ENCODE measurements at regions not wholly inside any gene's neighbourhood (a gene's known extent, or its start where the extent isn't known, plus 50 kb on each side); places are given as distances from the start of the nearest gene placed in this dataset.

DNA sequence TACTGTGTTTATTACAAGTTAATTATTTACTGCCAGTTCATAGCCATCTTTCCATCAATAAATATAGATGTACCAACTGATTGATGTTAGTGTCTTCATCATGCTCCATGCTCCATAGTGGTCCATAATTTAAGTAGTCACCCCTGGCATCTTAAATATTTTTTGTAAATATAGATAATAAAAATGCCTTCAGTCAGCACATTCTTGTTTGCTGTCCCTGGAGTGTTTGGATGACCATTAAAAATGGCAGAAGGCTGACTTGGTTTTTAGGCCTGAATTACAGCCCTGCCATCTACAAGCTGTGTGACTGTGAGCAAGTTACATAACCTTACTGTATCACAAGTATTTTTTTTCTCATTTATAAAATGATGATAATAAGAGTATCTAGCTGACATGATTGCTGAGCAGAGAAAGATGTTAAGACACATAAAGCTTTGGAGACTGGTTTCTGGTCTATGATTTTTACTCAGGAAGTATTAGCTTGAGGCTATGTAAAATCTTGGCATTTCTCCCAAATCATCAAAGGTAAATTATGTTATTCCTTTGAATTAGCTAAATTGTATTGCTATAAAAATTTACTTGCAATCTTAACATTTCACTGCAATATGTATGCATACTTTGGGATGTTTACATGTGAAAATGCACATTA, 427.2 kb downstream of the USP25 start:
- Histone ChIP-seq H3K9ac (ENCODE audit: low read depth, low read length, poor library complexity) (no peak overlapping the region), H4K8ac (ENCODE audit: low read depth, low read length) (no peak overlapping the region), H3K27me3 (ENCODE audit: control insufficient read depth in 3 of 3, insufficient read depth in 3 of 3, low read depth in 1 of 3, low read length in 3 of 3) (no peaks in the 10 kb centered on the region), H4K91ac (ENCODE audit: low read depth, low read length, poor library complexity) (no peak overlapping the region), H2BK120ac (ENCODE audit: low read depth, low read length) (no peak overlapping the region), H3K4me1 (ENCODE audit: control insufficient read depth in 2 of 2, insufficient read depth in 1 of 2, low read depth in 1 of 2, low read length in 2 of 2) (peaks cover 0 to 1% of the 10 kb centered on the region in 2 donors), H3K4ac (ENCODE audit: low read length) (no peak overlapping the region), H2AK5ac (ENCODE audit: low read depth, low read length) (no peak overlapping the region), H3K9me3 (replicated peaks in 1 of 2; ENCODE audit: control insufficient read depth in 2 of 2, insufficient read depth in 1 of 2, low read depth in 1 of 2, low read length in 2 of 2) (no peaks in the 10 kb centered on the region), H3K14ac (ENCODE audit: low read length) (no peak overlapping the region), H2BK15ac (ENCODE audit: low read length) (no peak overlapping the region), H3K4me3 (ENCODE audit: low read length in 2 of 2) (no peak overlapping the region), H3K36me3 (replicated peaks in 1 of 2; ENCODE audit: control insufficient read depth in 2 of 2, insufficient read depth in 2 of 2, low read length in 2 of 2) (no peaks in the 10 kb centered on the region), H2BK5ac (ENCODE audit: low read length) (no peak overlapping the region), H3K23ac (ENCODE audit: low read depth, low read length, poor library complexity) (no peak overlapping the region), H2BK12ac (ENCODE audit: low read length) (no peak overlapping the region), H3K27ac (replicated peaks; ENCODE audit: low read length) (no peak overlapping the region), H3K4me2 (ENCODE audit: insufficient read depth, low read length, poor library complexity, severe bottlenecking) (no peak overlapping the region), H3K18ac (ENCODE audit: low read length) (no peak overlapping the region), H3K79me1 (ENCODE audit: low read depth, low read length) (no peaks in the 10 kb centered on the region), H2AFZ (ENCODE audit: low read length) (no peak overlapping the region)
- DNase-seq (ENCODE audit: low spot score) = no peak

DNA sequence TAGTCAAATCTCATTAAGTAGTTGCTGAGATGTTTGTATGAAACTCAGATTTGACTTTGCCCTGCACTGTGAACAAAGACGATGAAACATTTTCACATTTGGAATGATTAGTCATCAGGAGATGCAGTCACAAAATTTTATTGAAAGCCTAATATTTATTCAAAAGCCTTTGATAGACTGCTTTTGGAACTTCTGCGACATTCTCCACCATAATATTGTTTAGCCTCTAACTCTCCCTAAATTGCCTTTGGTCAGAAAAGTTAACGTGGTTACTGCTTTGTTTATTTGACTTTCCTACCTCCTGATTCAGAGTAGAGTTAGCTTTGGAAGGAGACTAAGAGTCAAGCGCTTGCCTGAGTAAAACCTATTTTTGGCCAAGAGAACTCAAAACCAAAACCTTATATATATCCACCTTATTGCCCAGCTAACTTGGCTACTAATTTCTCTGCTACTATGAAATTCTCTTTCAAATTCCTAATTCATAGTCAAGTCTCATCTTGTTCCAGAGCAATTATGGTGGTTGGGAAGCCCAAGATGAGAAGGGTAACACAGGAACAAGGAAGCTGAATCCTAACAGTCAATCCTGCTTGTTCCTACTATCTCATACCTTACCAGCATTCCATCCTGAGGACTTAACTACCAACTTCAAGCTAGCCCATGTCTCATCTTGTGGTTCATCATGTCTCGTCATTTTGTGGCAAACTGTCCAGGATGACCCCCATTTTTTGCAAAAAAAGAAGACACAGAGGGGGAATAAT, 429.6 kb downstream of the USP25 start:
- no peaks in the 10 kb centered on the region for H3K27me3 ChIP-seq (ENCODE audit: control insufficient read depth in 3 of 3, insufficient read depth in 3 of 3, low read depth in 1 of 3, low read length in 3 of 3)
- no peak overlapping the region for H2AK5ac ChIP-seq (ENCODE audit: low read depth, low read length)
- H3K9ac ChIP-seq (ENCODE audit: low read depth, low read length, poor library complexity) = no peak overlapping the region
- H3K9me3 ChIP-seq (replicated peaks in 1 of 2; ENCODE audit: control insufficient read depth in 2 of 2, insufficient read depth in 1 of 2, low read depth in 1 of 2, low read length in 2 of 2) = no peaks in the 10 kb centered on the region
- no peak for DNase-seq (ENCODE audit: low spot score)
- H3K18ac ChIP-seq (ENCODE audit: low read length) = no peak overlapping the region
- H2BK5ac ChIP-seq (ENCODE audit: low read length) = no peak overlapping the region
- peaks cover 0 to 1% of the 10 kb centered on the region in 2 donors for H3K4me1 ChIP-seq (ENCODE audit: control insufficient read depth in 2 of 2, insufficient read depth in 1 of 2, low read depth in 1 of 2, low read length in 2 of 2)
- no CpG with 5 or more reads among the region's 5 CpGs for WGBS, 2 donors (ENCODE audit: extremely low coverage in 2 of 2, insufficient read length in 2 of 2, insufficient replicate concordance in 1 of 2)
- peak overlapping the region; percentile 1 for H2AFZ ChIP-seq (ENCODE audit: low read length)
- no peaks in the 10 kb centered on the region for H3K36me3 ChIP-seq (replicated peaks in 1 of 2; ENCODE audit: control insufficient read depth in 2 of 2, insufficient read depth in 2 of 2, low read length in 2 of 2)
- no peak overlapping the region for H3K4me3 ChIP-seq (ENCODE audit: low read length in 2 of 2)
- H2BK15ac ChIP-seq (ENCODE audit: low read length) = no peak overlapping the region
- no peaks in the 10 kb centered on the region for H3K79me1 ChIP-seq (ENCODE audit: low read depth, low read length)
- no peak overlapping the region for H3K4me2 ChIP-seq (ENCODE audit: insufficient read depth, low read length, poor library complexity, severe bottlenecking)
- H2BK120ac ChIP-seq (ENCODE audit: low read depth, low read length) = no peak overlapping the region
- no peak overlapping the region for H2BK12ac ChIP-seq (ENCODE audit: low read length)
- H3K4ac ChIP-seq (ENCODE audit: low read length) = no peak overlapping the region
- H4K91ac ChIP-seq (ENCODE audit: low read depth, low read length, poor library complexity) = no peak overlapping the region
- no peak overlapping the region for H3K14ac ChIP-seq (ENCODE audit: low read length)
- H4K8ac ChIP-seq (ENCODE audit: low read depth, low read length) = no peak overlapping the region
- no peak overlapping the region for H3K27ac ChIP-seq (replicated peaks; ENCODE audit: low read length)
- no peak overlapping the region for H3K23ac ChIP-seq (ENCODE audit: low read depth, low read length, poor library complexity)

DNA sequence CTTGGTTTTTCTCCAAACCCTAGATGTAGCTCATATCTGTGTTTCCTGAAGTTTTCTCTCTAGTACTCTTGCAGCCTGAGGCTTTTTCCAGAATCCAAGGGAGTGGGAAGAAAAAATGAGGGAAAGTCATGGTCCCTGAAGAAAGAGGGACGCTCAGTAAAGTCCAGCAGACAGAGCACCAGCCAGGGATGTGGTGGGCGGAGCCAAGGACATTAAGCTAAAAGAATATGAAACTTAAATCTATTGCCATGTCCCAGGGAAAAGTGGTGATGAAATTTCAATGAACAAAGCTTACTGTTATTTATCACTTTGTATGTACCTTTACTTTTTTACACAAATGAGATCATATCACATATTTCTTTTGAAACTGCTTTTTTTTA, 430.2 kb downstream of the USP25 start:
- Histone ChIP-seq H2BK120ac (ENCODE audit: low read depth, low read length) (no peak overlapping the region), H2BK5ac (ENCODE audit: low read length) (no peak overlapping the region), H3K27ac (replicated peaks; ENCODE audit: low read length) (no peak overlapping the region), H2AK5ac (ENCODE audit: low read depth, low read length) (no peak overlapping the region), H3K18ac (ENCODE audit: low read length) (no peak overlapping the region), H2AFZ (ENCODE audit: low read length) (peak overlapping the region; percentile 1), H3K14ac (ENCODE audit: low read length) (no peak overlapping the region), H3K36me3 (replicated peaks in 1 of 2; ENCODE audit: control insufficient read depth in 2 of 2, insufficient read depth in 2 of 2, low read length in 2 of 2) (no peaks in the 10 kb centered on the region), H3K9me3 (replicated peaks in 1 of 2; ENCODE audit: control insufficient read depth in 2 of 2, insufficient read depth in 1 of 2, low read depth in 1 of 2, low read length in 2 of 2) (no peaks in the 10 kb centered on the region), H2BK15ac (ENCODE audit: low read length) (no peak overlapping the region), H3K4ac (ENCODE audit: low read length) (no peak overlapping the region), H3K4me2 (ENCODE audit: insufficient read depth, low read length, poor library complexity, severe bottlenecking) (no peak overlapping the region), H3K23ac (ENCODE audit: low read depth, low read length, poor library complexity) (no peak overlapping the region), H3K4me1 (ENCODE audit: control insufficient read depth in 2 of 2, insufficient read depth in 1 of 2, low read depth in 1 of 2, low read length in 2 of 2) (no peaks in the 10 kb centered on the region), H3K79me1 (ENCODE audit: low read depth, low read length) (no peaks in the 10 kb centered on the region), H3K4me3 (ENCODE audit: low read length in 2 of 2) (no peak overlapping the region), H4K91ac (ENCODE audit: low read depth, low read length, poor library complexity) (no peak overlapping the region), H2BK12ac (ENCODE audit: low read length) (no peak overlapping the region), H3K27me3 (ENCODE audit: control insufficient read depth in 3 of 3, insufficient read depth in 3 of 3, low read depth in 1 of 3, low read length in 3 of 3) (no peaks in the 10 kb centered on the region), H3K9ac (ENCODE audit: low read depth, low read length, poor library complexity) (no peak overlapping the region), H4K8ac (ENCODE audit: low read depth, low read length) (no peak overlapping the region)
- WGBS, 2 donors (ENCODE audit: extremely low coverage in 2 of 2, insufficient read length in 2 of 2, insufficient replicate concordance in 1 of 2) = no CpG with 5 or more reads among the region's 2 CpGs
- DNase-seq (ENCODE audit: low spot score) = no peak

DNA sequence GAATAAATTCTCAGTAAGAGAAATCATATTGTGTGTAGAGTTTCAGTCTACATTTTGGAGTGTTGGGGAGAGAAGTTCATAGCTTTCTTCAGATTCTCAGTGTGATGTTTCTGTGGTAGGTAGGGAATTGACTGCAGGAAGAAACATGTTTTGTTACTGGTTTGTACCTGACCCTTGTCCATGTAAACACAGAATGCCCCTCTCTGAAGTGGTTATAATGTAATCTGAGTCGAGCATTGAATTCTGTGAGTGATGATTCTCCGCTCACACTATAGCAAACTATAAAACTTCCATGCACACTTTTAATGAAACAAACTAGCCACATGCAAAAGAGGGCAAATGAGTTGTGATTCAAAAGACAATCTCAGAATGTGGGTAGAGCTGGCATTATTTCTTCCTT, 433.2 kb downstream of the USP25 start:
- Histone ChIP-seq H2BK12ac (ENCODE audit: low read length) (no peak overlapping the region), H3K79me1 (ENCODE audit: low read depth, low read length) (no peaks in the 10 kb centered on the region)
- no CpG with 5 or more reads among the region's 2 CpGs for WGBS, 2 donors (ENCODE audit: extremely low coverage in 2 of 2, insufficient read length in 2 of 2, insufficient replicate concordance in 1 of 2)

More for the DNA sequence above, 433.2 kb downstream of the USP25 start:
- Histone ChIP-seq H3K4me1 (ENCODE audit: control insufficient read depth in 2 of 2, insufficient read depth in 1 of 2, low read depth in 1 of 2, low read length in 2 of 2) (no peaks in the 10 kb centered on the region), H3K9ac (ENCODE audit: low read depth, low read length, poor library complexity) (no peak overlapping the region), H3K23ac (ENCODE audit: low read depth, low read length, poor library complexity) (no peak overlapping the region), H3K27ac (replicated peaks; ENCODE audit: low read length) (no peak overlapping the region), H3K4me2 (ENCODE audit: insufficient read depth, low read length, poor library complexity, severe bottlenecking) (no peak overlapping the region), H2BK120ac (ENCODE audit: low read depth, low read length) (no peak overlapping the region), H3K27me3 (ENCODE audit: control insufficient read depth in 3 of 3, insufficient read depth in 3 of 3, low read depth in 1 of 3, low read length in 3 of 3) (no peaks in the 10 kb centered on the region), H2AK5ac (ENCODE audit: low read depth, low read length) (no peak overlapping the region), H3K14ac (ENCODE audit: low read length) (no peak overlapping the region), H2BK5ac (ENCODE audit: low read length) (no peak overlapping the region), H3K36me3 (replicated peaks in 1 of 2; ENCODE audit: control insufficient read depth in 2 of 2, insufficient read depth in 2 of 2, low read length in 2 of 2) (no peaks in the 10 kb centered on the region), H2AFZ (ENCODE audit: low read length) (peak overlapping the region; percentile 21), H3K9me3 (replicated peaks in 1 of 2; ENCODE audit: control insufficient read depth in 2 of 2, insufficient read depth in 1 of 2, low read depth in 1 of 2, low read length in 2 of 2) (no peaks in the 10 kb centered on the region), H2BK15ac (ENCODE audit: low read length) (no peak overlapping the region), H4K8ac (ENCODE audit: low read depth, low read length) (no peak overlapping the region), H3K4me3 (ENCODE audit: low read length in 2 of 2) (no peak overlapping the region), H3K18ac (ENCODE audit: low read length) (no peak overlapping the region), H4K91ac (ENCODE audit: low read depth, low read length, poor library complexity) (no peak overlapping the region), H3K4ac (ENCODE audit: low read length) (no peak overlapping the region)
- DNase-seq (ENCODE audit: low spot score) = no peak

All from neuronal stem cell (in vitro differentiated cells).